Upper lobe of left lung (tissue), 6 donors: ENCODE measurements at regions not wholly inside any gene's neighbourhood (a gene's known extent, or its start where the extent isn't known, plus 50 kb on each side); places are given as distances from the start of the nearest gene placed in this dataset.

Experiments
- ATAC-seq, 2 donors: fragments of 200-7000 bp; cut with Tn5 transposase; one replicate each; pipeline ENCODE4 v1.9.1; 2022; ENCODE audit warnings: mild to moderate bottlenecking in 2 of 2, moderate library complexity in 2 of 2; ENCODE audit not compliant: low FRiP score in 2 of 2
- DNase-seq, 2 donors: peaks; one replicate each; pipeline ENCODE4 v3.0.0-alpha.2; 2019 to 2020
- H3K27ac ChIP-seq, 4 donors: fragments of 200-600 bp; sonication (generic); one replicate each; pipeline ENCODE4 v1.5.1; 2016 to 2019
- H3K27me3 ChIP-seq, 4 donors: fragments of 200-600 bp; sonication (generic); one replicate each; pipeline ENCODE4 v1.5.1; 2017 to 2019
- H3K36me3 ChIP-seq, 4 donors: fragments of 200-600 bp; sonication (generic); one replicate each; pipeline ENCODE4 v1.5.1; 2016 to 2019
- H3K4me1 ChIP-seq, 4 donors: fragments of 200-600 bp; sonication (generic); one replicate each; pipeline ENCODE4 v1.5.1; 2018 to 2019
- H3K4me3 ChIP-seq, 4 donors: fragments of 200-600 bp; sonication (generic); one replicate each; pipeline ENCODE4 v1.5.1; 2017 to 2019; ENCODE audit warnings: mild to moderate bottlenecking in 2 of 4, moderate library complexity in 1 of 4
- H3K9me3 ChIP-seq, 4 donors: fragments of 200-600 bp; sonication (generic); one replicate each; pipeline ENCODE4 v1.5.1; 2018 to 2019
- EP300 ChIP-seq, 4 donors: sonication (generic); formaldehyde crosslinking; IDR thresholded peaks; one replicate each; pipeline ENCODE4 v1.5.1; 2017; ENCODE audit warnings: antibody characterized with exemption in 4 of 4, control low read depth in 2 of 4
- POLR2A ChIP-seq, 4 donors: fragments of 450-650 bp; IDR thresholded peaks; one replicate each; pipeline ENCODE4 v1.5.1; 2016 to 2017; ENCODE audit warnings: antibody characterized with exemption in 4 of 4, mild to moderate bottlenecking in 2 of 4
- POLR2AphosphoS5 ChIP-seq, 2 donors: sonication (generic); formaldehyde crosslinking; IDR thresholded peaks; one replicate each; pipeline ENCODE4 v1.5.1; 2017; ENCODE audit warnings: antibody characterized with exemption in 2 of 2
- WGBS, 2 donors: methylation state at CpG; one replicate each; pipeline ENCODE4 v1.1.5; 2017 to 2018; 5-methylcytosine and 5-hydroxymethylcytosine counted together
- TF ChIP-seq, protein P1 (sequence below), 6 experiments: fragments of 450-650 bp in 4 of 6; fragments of 200-600 bp in 2 of 6; sonication (generic) in 2 of 6; IDR thresholded peaks; one replicate each; pipeline ENCODE4 v1.5.1; 2016 to 2019; ENCODE audit warnings: antibody characterized with exemption in 6 of 6
- donor health status: DM: no; HTN: no; CAD: no; lungs with moderate emphysema.
- donor health status: DM: no; HTN: yes; CAD: no; lungs with severe emphysema.

DNA sequence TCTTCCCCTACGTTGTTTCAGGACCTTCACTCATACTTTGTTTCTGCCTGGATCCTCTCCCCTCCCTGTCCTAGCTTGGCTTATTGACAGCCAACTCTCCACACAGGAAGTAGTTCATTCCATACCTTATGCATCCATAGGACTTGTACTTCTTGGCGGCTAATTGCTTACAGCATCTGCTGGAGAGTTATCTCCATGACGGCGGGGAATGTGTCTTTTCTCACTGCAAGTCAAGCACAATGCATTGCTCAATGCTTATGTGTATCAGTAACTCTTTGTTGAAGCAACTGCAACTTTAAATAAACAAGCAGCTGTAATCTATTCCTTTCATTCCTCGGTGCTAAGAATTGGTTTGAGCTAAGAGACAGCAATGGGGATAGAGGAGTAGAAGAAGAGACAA lies 551.3 kb upstream of the EPHA7 start:
- Histone ChIP-seq H3K36me3 (no peaks in the 10 kb centered on the region), H3K27me3 (no peaks in the 10 kb centered on the region), H3K4me1 (no peaks in the 10 kb centered on the region), H3K4me3 (no peak overlapping the region), H3K27ac (no peak overlapping the region), H3K9me3 (no peaks in the 10 kb centered on the region)
- WGBS, 2 donors = 54 to 63% methylated on average over 5 of the region's 5 CpGs
- ATAC-seq (no peak), DNase-seq (no peak)
- TF ChIP-seq POLR2AphosphoS5 (IDR thresholded peaks at IDR 0.05) = no peak
- no peak for TF ChIP-seq EP300 (IDR thresholded peaks at IDR 0.05)
- TF ChIP-seq POLR2A (IDR thresholded peaks at IDR 0.05) = no peak
- TF ChIP-seq, protein P1, sequence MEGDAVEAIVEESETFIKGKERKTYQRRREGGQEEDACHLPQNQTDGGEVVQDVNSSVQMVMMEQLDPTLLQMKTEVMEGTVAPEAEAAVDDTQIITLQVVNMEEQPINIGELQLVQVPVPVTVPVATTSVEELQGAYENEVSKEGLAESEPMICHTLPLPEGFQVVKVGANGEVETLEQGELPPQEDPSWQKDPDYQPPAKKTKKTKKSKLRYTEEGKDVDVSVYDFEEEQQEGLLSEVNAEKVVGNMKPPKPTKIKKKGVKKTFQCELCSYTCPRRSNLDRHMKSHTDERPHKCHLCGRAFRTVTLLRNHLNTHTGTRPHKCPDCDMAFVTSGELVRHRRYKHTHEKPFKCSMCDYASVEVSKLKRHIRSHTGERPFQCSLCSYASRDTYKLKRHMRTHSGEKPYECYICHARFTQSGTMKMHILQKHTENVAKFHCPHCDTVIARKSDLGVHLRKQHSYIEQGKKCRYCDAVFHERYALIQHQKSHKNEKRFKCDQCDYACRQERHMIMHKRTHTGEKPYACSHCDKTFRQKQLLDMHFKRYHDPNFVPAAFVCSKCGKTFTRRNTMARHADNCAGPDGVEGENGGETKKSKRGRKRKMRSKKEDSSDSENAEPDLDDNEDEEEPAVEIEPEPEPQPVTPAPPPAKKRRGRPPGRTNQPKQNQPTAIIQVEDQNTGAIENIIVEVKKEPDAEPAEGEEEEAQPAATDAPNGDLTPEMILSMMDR (IDR thresholded peaks at IDR 0.05) = no peak

DNA sequence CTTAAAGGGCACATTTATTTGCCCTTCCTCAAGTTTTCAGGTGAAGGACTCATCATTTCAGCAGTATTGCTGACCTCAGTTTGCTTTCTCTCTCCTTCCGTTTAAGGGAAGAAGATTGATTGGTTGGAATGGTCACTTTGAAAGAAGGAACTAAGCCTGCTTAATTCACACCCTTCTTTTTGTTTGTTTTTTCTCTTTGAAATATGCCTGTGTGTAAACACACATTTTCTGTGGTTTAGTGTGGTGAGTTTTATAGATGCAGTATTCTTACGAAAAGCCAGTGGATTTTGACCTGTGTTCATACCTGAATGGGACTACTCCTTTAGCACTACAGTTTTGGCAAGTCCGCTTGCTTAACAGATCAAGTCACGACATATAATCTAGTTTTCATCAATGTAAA lies 548.8 kb upstream of the EPHA7 start:
- no peak overlapping the region for H3K27ac ChIP-seq
- DNase-seq (no peak), ATAC-seq (no peak)
- no peaks in the 10 kb centered on the region for H3K27me3 ChIP-seq
- H3K4me3 ChIP-seq = no peak overlapping the region
- 69 to 77% methylated on average over 4 of the region's 4 CpGs for WGBS, 2 donors
- H3K9me3 ChIP-seq = no peaks in the 10 kb centered on the region
- no peaks in the 10 kb centered on the region for H3K4me1 ChIP-seq
- no peaks in the 10 kb centered on the region for H3K36me3 ChIP-seq
- TF ChIP-seq EP300 (IDR thresholded peaks at IDR 0.05) (no peak), POLR2AphosphoS5 (IDR thresholded peaks at IDR 0.05) (no peak), POLR2A (IDR thresholded peaks at IDR 0.05) (no peak)
- TF ChIP-seq, protein P1 (IDR thresholded peaks at IDR 0.05) = no peak

DNA sequence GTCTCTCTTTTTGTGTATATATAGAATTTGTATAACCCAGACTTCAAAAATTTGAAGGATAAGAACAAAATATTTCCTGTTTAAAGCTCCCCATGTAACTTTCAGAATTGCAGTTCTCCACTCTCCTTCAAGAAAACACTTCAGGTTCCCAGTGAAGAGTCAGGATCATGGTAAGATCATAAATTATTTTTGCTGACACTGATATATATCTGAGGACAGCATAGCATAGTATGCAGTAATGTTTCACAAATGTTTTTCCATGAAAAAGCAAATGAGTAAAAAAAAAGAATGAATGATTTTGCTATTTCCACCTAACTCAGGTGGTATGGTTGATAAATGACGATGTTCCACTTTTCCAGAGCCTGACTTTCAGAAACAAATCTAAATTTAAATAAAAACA lies 545.6 kb upstream of the EPHA7 start:
- Histone ChIP-seq H3K27me3 (no peaks in the 10 kb centered on the region), H3K4me3 (no peak overlapping the region), H3K36me3 (no peaks in the 10 kb centered on the region), H3K9me3 (no peaks in the 10 kb centered on the region), H3K27ac (no peak overlapping the region), H3K4me1 (no peaks in the 10 kb centered on the region)
- TF ChIP-seq, protein P1 (IDR thresholded peaks at IDR 0.05) = no peak
- TF ChIP-seq EP300 (IDR thresholded peaks at IDR 0.05) = no peak
- TF ChIP-seq POLR2A (IDR thresholded peaks at IDR 0.05) = no peak
- no peak for TF ChIP-seq POLR2AphosphoS5 (IDR thresholded peaks at IDR 0.05)
- DNase-seq = no peak
- 67 to 82% methylated on average over 1 of the region's 1 CpG for WGBS, 2 donors
- ATAC-seq = no peak

DNA sequence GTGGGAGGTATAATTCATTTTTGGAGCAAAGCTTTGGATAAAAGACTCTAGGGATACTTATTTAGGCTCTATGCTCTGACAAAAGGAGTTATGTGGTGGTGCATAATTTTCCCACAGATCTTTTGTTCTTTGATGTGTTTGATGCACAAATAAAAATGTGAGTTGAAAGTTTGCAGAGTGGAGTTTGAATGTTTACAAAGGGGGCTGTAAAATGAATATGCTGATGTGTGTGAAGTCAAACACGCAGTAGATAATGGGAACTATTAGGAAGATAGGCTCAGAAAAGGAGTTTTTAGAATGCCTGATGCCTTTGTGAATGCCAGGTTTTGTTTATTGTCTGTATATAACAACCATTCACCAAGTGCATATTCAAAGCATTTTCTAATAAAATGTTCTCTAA lies 545.0 kb upstream of the EPHA7 start:
- no peak for DNase-seq
- H3K4me1 ChIP-seq = no peaks in the 10 kb centered on the region
- ATAC-seq = no peak
- no peaks in the 10 kb centered on the region for H3K27me3 ChIP-seq
- H3K27ac ChIP-seq = no peak overlapping the region
- 37 to 41% methylated on average over 1 of the region's 1 CpG for WGBS, 2 donors
- no peaks in the 10 kb centered on the region for H3K9me3 ChIP-seq
- TF ChIP-seq POLR2AphosphoS5 (IDR thresholded peaks at IDR 0.05) (no peak), EP300 (IDR thresholded peaks at IDR 0.05) (no peak), POLR2A (IDR thresholded peaks at IDR 0.05) (no peak)
- TF ChIP-seq, protein P1 (IDR thresholded peaks at IDR 0.05) = no peak
- H3K4me3 ChIP-seq = no peak overlapping the region
- no peaks in the 10 kb centered on the region for H3K36me3 ChIP-seq

DNA sequence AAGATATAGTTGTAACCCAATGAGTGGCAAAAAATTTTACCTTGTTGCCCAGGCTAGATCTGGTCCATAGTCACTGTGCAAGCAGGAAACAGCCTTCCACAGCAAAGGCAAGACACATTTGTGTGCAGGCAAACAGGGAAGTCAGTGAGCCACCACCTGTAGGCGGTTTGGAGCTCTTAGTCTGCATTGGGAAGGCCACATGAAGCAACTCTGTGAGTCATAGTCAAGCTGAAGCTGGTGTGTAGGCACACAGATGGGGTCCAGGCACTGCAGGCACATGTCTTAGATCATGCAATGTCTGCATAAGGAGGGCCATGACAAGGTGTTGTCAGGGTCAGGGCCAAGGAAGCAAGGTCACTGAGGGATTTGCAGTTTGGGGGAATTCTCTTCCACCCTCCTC lies 543.2 kb upstream of the EPHA7 start:
- no peak overlapping the region for H3K27ac ChIP-seq
- H3K27me3 ChIP-seq = no peaks in the 10 kb centered on the region
- H3K4me1 ChIP-seq = no peaks in the 10 kb centered on the region
- TF ChIP-seq, protein P1 (IDR thresholded peaks at IDR 0.05) = no peak
- TF ChIP-seq POLR2AphosphoS5 (IDR thresholded peaks at IDR 0.05) = no peak
- no peak for TF ChIP-seq POLR2A (IDR thresholded peaks at IDR 0.05)
- TF ChIP-seq EP300 (IDR thresholded peaks at IDR 0.05) = no peak
- ATAC-seq (no peak), DNase-seq (no peak)
- 44 to 64% methylated on average over 1 of the region's 1 CpG for WGBS, 2 donors
- H3K4me3 ChIP-seq = no peak overlapping the region
- no peaks in the 10 kb centered on the region for H3K36me3 ChIP-seq
- no peaks in the 10 kb centered on the region for H3K9me3 ChIP-seq
